Hematopoietic multipotent progenitor cell (in vitro differentiated cells): ENCODE measurements at regions not wholly inside any gene's neighbourhood (a gene's known extent, or its start where the extent isn't known, plus 50 kb on each side); places are given as distances from the start of the nearest gene placed in this dataset.
A peak's percentile ranks its signal among the peaks of the same experiment; 100 is the strongest.

Experiments
- DNase-seq, 3 donors: peaks; one replicate each; pipeline ENCODE4 v3.0.0-alpha.2; 2011 to 2015; ENCODE audit warnings: low read depth in 2 of 3, low spot score in 2 of 3

- DNase-seq: no peak
Measured at GRCh38 chr3:22542311-22542710, 660.8 kb upstream of the UBE2E2 start.

- peak in 2 of 3 donors; percentile 73 to 89 for DNase-seq
Measured at GRCh38 chr3:22555753-22556435, 647.2 kb upstream of the UBE2E2 start.

GRCh38 chr3:22565393-22565792 is 637.7 kb upstream of the UBE2E2 start:
- DNase-seq: no peak

GRCh38 chr3:22568285-22568684 is 634.8 kb upstream of the UBE2E2 start:
- DNase-seq: no peak

DNA sequence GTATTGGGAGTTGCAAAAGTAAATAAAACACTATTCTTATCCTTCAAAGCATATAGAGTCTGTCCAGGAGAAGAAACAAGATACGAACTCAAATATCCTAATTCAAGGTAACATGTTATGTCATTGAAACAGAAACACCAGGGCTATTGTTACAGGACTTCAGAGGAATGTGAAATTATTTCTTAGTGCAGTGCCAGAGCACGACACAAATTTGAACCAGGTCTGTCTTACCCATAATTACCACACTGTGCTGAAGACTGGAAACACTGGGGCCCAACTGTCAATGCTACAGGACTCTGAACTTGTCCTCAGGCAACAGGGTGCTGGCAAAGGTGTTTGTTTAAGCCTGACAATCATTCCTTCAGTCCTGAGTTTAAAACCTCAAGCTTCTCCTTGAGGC is 633.6 kb upstream of the UBE2E2 start:
- no peak for DNase-seq

DNA sequence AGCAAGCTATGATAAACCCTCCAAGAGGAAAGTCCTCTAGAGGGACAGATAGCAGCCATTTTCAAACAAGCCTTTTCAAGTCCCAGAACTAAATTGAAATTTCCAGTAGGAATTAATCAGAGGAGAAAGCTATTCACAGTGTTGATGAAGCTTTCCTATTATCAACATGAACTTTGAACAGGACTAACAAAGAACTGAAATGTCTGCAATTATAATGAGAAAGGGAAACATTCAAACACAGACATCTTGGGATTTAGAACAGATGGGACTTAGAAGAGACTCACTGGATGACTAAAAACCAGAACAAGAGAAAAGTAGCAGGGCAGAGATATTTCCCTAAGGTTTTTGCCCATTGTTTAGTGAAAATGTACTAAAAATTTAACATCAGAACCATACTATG is 622.1 kb upstream of the UBE2E2 start:
- no peak for DNase-seq

DNA sequence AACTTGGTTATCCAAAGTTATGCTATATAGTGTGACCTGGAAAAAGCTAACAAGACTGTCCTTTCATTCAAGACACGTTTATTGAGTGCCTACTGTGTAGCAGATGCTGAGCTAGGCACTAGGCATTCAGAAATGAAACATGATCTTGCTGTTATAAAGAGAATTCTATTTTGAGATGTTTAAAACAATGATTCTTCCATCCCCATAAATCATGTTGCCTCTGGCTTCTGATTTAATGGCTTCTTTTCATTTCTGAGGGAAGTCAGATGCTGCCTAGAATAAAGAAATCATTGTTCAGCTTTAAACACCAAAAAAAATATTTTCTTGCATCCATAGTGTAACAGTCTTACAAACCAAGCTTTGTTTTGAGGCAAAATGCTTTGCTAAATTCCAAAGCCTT is 620.9 kb upstream of the UBE2E2 start:
- no peak for DNase-seq

- DNase-seq: peak in 2 of 3 donors; percentile 30 to 32
Measured at GRCh38 chr3:22585504-22585903, 617.6 kb upstream of the UBE2E2 start.

DNA sequence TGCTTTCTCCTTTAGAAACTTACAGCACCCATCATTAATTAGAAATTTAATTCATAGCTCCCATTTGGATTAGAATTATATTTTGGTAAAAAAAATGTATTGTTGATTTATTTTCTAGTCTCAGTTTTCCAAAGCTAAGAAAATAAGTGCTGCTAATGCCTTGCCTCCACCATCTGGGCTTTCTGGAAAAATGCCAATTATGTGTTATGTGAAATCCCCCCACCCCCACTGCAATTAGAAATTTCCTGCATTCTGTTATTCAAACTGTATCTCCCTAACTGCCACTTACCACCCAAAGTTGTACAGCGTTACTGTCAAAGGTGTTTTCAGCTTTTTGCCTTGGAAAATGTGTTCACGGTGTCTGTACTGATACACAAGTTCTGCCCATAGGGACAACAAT is 617.2 kb upstream of the UBE2E2 start:
- no peak for DNase-seq

- DNase-seq: no peak
Measured at GRCh38 chr3:22587446-22587845, 615.7 kb upstream of the UBE2E2 start.

GRCh38 chr3:22593638-22594037 is 609.5 kb upstream of the UBE2E2 start:
- DNase-seq: no peak

- DNase-seq: no peak
Measured at GRCh38 chr3:22594990-22595389, 608.1 kb upstream of the UBE2E2 start.

GRCh38 chr3:22606461-22606860 is 596.7 kb upstream of the UBE2E2 start:
- DNase-seq: no peak

DNA sequence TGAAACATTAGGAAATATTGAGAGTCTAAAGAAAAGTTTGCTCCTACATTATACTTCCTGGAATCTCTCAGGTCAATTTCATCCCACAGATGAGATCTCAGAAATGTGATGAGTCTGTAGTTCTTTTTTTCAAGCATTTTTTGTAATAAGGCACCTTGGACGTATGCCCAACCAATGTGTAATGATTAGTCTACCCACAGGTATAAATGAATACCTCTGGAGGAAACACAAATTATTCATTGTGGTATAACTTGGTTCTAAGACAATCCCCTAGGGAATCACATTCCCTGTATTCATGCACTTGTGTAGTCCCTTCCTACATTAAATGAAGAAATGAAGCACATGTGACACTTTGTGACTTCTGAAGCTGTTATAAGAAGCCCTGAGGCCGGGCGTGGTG is 596.2 kb upstream of the UBE2E2 start:
- DNase-seq: no peak

GRCh38 chr3:22608093-22608492 is 595.0 kb upstream of the UBE2E2 start:
- DNase-seq: no peak

DNA sequence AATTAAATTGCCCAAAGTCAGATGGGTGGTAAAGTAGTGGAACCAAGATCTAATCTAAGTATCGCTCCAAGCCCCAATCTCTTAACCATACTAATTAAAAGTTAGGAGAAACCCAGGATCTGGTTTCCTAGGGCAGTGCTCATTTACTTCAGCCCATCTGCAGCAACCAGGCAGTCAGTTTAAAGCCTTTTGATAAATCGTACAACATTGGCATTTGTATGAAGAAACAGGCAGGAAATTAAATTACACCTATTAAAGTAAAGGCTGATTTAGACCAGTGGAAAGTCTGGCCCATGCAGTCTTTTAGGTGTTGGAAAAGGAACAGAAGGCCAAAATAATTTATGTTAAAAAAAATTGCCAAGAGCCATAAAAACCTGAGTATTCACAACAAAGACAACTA is 594.4 kb upstream of the UBE2E2 start:
- DNase-seq: no peak

GRCh38 chr3:22609139-22609538 is 594.0 kb upstream of the UBE2E2 start:
- DNase-seq: no peak

- DNase-seq: no peak
Measured at GRCh38 chr3:22612927-22613326, 590.2 kb upstream of the UBE2E2 start.

GRCh38 chr3:22615790-22616189 is 587.3 kb upstream of the UBE2E2 start:
- DNase-seq: peak in 1 of 3 donors; percentile 1

DNA sequence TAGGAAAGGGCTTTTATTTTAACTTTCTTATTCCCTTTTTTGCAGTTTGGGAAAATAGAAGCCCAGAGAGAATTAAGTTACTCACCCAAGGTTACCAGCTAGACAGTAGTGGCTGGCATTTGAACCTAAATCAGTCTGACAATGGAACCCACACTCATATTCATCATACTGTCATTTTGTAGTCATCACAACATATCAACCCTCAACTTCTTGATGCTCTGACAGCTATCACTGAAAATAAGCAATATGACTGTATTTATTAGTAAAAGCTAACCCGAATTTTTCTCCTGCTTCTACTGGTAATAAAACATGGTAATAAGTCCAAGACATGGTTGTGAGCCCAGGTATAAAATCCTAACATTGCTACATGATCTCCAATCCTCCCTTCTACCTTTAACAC is 585.8 kb upstream of the UBE2E2 start:
- DNase-seq: no peak

GRCh38 chr3:22620498-22620897 is 582.6 kb upstream of the UBE2E2 start:
- DNase-seq: no peak

GRCh38 chr3:22621205-22621809 is 581.8 kb upstream of the UBE2E2 start:
- no peak for DNase-seq
